A673 (cell line): ENCODE measurements at regions not wholly inside any gene's neighbourhood (a gene's known extent, or its start where the extent isn't known, plus 50 kb on each side); places are given as distances from the start of the nearest gene placed in this dataset.

ENCODE experiments used
- BruUV-seq: library from RNA; stranded (reverse); fragments of 400-500 nt; replicated peaks from 2 replicates; lab custom pipeline; 2021; lab: Mats Ljungman, UMichigan
- CTCF ChIA-PET: fragments of 300-600 bp; sonication (Branson Sonifier 250); formaldehyde crosslinking; loops from one replicate; lab custom pipeline; 2022; ENCODE audit warnings: antibody characterized with exemption; lab: Charles Lee
- POLR2A ChIA-PET: fragments of 300-600 bp; sonication (Branson Sonifier 250); formaldehyde crosslinking; loops from one replicate; lab custom pipeline; 2022; ENCODE audit warnings: antibody characterized with exemption; ENCODE audit not compliant: low non-redundant PET; lab: Charles Lee
- DNase-seq: peaks from one replicate; pipeline ENCODE4 v3.0.0-alpha.2; 2015; ENCODE audit warnings: low spot score
- H3K27ac ChIP-seq: fragments of 200-600 bp; sonication (generic); 2 replicates; pipeline ENCODE4 v1.5.1; 2016; ENCODE audit warnings: mixed run types, low read depth, mild to moderate bottlenecking, mixed read lengths, antibody characterized with exemption, low read length; ENCODE audit not compliant: poor library complexity, severe bottlenecking
- H3K27me3 ChIP-seq: fragments of 200-600 bp; sonication (generic); replicated peaks from 2 replicates; pipeline ENCODE4 v1.6.1; 2017; ENCODE audit warnings: mixed run types, low read depth, mild to moderate bottlenecking, mixed read lengths, antibody characterized with exemption, low read length; ENCODE audit not compliant: insufficient read depth, poor library complexity
- H3K36me3 ChIP-seq: fragments of 200-600 bp; sonication (generic); 2 replicates; pipeline ENCODE4 v1.6.1; 2016; ENCODE audit warnings: mixed run types, mild to moderate bottlenecking, mixed read lengths, antibody characterized with exemption, low read length; ENCODE audit not compliant: insufficient read depth, poor library complexity, severe bottlenecking
- H3K4me1 ChIP-seq: fragments of 200-600 bp; sonication (generic); 2 replicates; pipeline ENCODE4 v1.6.1; 2017; ENCODE audit warnings: mixed run types, mild to moderate bottlenecking, mixed read lengths, antibody characterized with exemption, low read length; ENCODE audit not compliant: insufficient read depth, poor library complexity, severe bottlenecking
- H3K4me3 ChIP-seq: fragments of 200-600 bp; sonication (generic); 2 replicates; pipeline ENCODE4 v1.5.1; 2016; ENCODE audit warnings: low read depth, mixed run types, mild to moderate bottlenecking, mixed read lengths, low read length; ENCODE audit not compliant: poor library complexity, severe bottlenecking
- H3K9me3 ChIP-seq: fragments of 200-600 bp; sonication (generic); 2 replicates; pipeline ENCODE4 v1.6.1; 2016; ENCODE audit warnings: mixed run types, low read depth, mild to moderate bottlenecking, mixed read lengths, antibody characterized with exemption, low read length; ENCODE audit not compliant: poor library complexity, severe bottlenecking
- CTCF ChIP-seq: fragments of 300-800, 200-600 bp; sonication (generic); conservative IDR thresholded peaks from 2 replicates; pipeline ENCODE4 v1.5.1; 2017; ENCODE audit warnings: low read depth, mild to moderate bottlenecking, antibody characterized with exemption, low read length, moderate library complexity, mixed read lengths
- EZH2 ChIP-seq: fragments of 200-600 bp; sonication (generic); IDR thresholded peaks from 2 replicates; pipeline ENCODE4 v1.6.1; 2017; ENCODE audit warnings: borderline replicate concordance, low read depth, mild to moderate bottlenecking, mixed read lengths, antibody characterized with exemption, low read length; ENCODE audit not compliant: poor library complexity, severe bottlenecking
- intact Hi-C: fragments of 100-400 bp; cut with micrococcal nuclease; formaldehyde crosslinking; loops from one replicate; pipeline ENCODE4 v1.10.0; 2022; ENCODE audit not compliant: unreplicated experiment

- no peaks in the 10 kb centered on the region for H3K4me1 ChIP-seq
- H3K36me3 ChIP-seq, result no peaks in the 10 kb centered on the region
- intact Hi-C loops, result loop anchor here (2.0 kb wide), 1 partner anchor 529 kb away; no protein-coding TSS in a partner anchor
- H3K4me3 ChIP-seq, result no peak overlapping the region
- H3K9me3 ChIP-seq, result no peaks in the 10 kb centered on the region
- DNase-seq, result peak; percentile 30
- no TSS peak for BruUV-seq
- H3K27me3 ChIP-seq, result peaks cover 12% of the 10 kb centered on the region
- TF ChIP-seq CTCF, result peak; percentile 49
- no peak for TF ChIP-seq EZH2
- CTCF ChIA-PET, result no interaction called here
- POLR2A ChIA-PET, result no interaction called here
- H3K27ac ChIP-seq, result no peak overlapping the region
Observed at GRCh38 chr3:63193647-63194046, 84.5 kb upstream of the SYNPR start.

- ChIA-PET CTCF (no interaction called here), POLR2A (no interaction called here)
- Histone ChIP-seq H3K27me3 (peaks cover 3% of the 10 kb centered on the region), H3K36me3 (no peaks in the 10 kb centered on the region), H3K9me3 (no peaks in the 10 kb centered on the region), H3K4me1 (no peaks in the 10 kb centered on the region), H3K27ac (no peak overlapping the region), H3K4me3 (no peak overlapping the region)
- TF ChIP-seq EZH2 (no peak), CTCF (no peak)
- DNase-seq, result no peak
- intact Hi-C loops, result no loop called here
- no TSS peak for BruUV-seq
Observed at GRCh38 chr3:63199606-63200005, 78.5 kb upstream of the SYNPR start.

- TF ChIP-seq EZH2 (no peak), CTCF (no peak)
- BruUV-seq, result no TSS peak
- H3K9me3 ChIP-seq, result no peaks in the 10 kb centered on the region
- H3K27me3 ChIP-seq, result peaks cover 3% of the 10 kb centered on the region
- H3K4me3 ChIP-seq, result no peak overlapping the region
- ChIA-PET POLR2A (no interaction called here), CTCF (no interaction called here)
- DNase-seq, result no peak
- intact Hi-C loops, result no loop called here
- no peaks in the 10 kb centered on the region for H3K4me1 ChIP-seq
- H3K27ac ChIP-seq, result no peak overlapping the region
- H3K36me3 ChIP-seq, result no peaks in the 10 kb centered on the region
Observed at GRCh38 chr3:63202529-63202928, 75.6 kb upstream of the SYNPR start.
